ENCODE measurements at regions not wholly inside any gene's neighbourhood (a gene's known extent, or its start where the extent isn't known, plus 50 kb on each side); places are given as distances from the start of the nearest gene placed in this dataset.

DNA sequence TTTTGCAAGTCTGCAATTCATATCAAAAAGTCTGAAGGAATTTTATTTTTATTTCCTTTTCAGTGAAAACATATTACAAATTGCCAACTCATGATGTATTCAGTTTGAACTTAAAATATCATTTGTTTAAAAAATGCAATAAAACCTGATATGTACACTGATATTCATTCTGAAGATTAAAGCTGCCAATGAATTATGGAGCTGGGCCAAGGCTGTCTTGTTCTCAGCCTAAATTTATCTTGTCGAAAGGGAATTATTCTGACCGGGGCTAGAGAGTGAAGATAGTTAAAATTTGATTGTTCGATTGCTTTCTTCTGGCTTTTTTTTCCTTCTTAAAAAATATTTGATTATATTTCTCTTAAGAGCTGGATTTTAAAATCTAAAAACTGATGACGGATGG, 54.0 kb upstream of the RBFOX1 start:
- H3K4me3 ChIP-seq (ENCODE audit: low read depth, low read length) = no peak overlapping the region

DNA sequence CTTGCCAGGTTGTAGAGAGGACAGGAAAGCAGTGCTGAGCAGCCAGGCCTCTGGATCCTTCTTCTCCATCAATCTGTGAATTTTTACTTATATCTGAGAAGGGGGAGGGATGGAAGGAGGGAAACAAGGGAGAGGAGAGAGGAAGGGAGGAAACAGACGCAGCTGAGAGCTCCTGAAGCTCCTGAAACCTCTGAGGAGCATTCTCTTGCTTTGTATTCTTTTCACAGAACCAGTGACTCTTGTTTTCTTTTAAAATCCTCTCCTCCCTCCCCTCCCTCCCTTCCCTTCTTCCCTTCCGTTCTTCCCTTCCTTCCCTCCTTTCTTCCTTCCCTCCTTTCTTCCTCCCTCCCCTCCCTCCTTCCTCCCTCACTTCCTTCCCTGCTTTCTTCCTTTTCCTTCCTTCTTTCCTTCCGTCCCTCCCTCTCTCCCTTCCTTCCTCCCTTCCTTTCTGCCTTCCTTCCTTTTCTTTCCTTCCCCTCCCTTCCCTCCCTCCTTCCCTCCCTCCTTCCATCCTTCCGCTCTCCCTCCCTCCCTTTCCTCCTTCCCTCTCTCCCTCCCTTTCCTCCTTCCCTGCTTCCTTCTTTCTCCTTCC, 60.0 kb upstream of the RBFOX1 start:
- TF ChIP-seq, protein P1, sequence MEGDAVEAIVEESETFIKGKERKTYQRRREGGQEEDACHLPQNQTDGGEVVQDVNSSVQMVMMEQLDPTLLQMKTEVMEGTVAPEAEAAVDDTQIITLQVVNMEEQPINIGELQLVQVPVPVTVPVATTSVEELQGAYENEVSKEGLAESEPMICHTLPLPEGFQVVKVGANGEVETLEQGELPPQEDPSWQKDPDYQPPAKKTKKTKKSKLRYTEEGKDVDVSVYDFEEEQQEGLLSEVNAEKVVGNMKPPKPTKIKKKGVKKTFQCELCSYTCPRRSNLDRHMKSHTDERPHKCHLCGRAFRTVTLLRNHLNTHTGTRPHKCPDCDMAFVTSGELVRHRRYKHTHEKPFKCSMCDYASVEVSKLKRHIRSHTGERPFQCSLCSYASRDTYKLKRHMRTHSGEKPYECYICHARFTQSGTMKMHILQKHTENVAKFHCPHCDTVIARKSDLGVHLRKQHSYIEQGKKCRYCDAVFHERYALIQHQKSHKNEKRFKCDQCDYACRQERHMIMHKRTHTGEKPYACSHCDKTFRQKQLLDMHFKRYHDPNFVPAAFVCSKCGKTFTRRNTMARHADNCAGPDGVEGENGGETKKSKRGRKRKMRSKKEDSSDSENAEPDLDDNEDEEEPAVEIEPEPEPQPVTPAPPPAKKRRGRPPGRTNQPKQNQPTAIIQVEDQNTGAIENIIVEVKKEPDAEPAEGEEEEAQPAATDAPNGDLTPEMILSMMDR (IDR thresholded peaks at IDR 0.05; ENCODE audit: low read depth, low read length) = no peak
- H3K4me3 ChIP-seq (ENCODE audit: low read depth, low read length) = no peak overlapping the region

More for the DNA sequence above, 54.0 kb upstream of the RBFOX1 start:
- TF ChIP-seq, protein P1 (IDR thresholded peaks at IDR 0.05; ENCODE audit: low read depth, low read length) = no peak

DNA sequence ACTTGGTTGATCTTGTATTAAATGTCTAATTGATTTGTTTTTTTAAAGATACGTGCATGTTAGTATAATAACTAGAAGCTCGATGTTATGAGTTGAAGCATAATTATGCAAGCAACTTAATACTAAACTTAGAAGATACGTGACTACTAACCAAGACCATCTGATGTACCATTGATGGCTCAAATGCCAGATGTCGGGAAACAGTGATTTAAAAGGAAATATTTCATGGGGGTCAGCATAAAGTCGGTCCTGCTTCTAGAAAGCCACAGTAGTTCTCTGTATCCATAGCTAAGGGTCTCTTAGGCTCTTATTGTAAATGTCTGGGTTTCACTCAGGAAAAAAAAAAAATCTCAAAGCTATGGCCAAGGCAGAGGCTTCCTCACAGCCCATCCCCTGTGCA, 61.2 kb upstream of the RBFOX1 start:
- no peak overlapping the region for H3K4me3 ChIP-seq (ENCODE audit: low read depth, low read length)
- TF ChIP-seq, protein P1 (IDR thresholded peaks at IDR 0.05; ENCODE audit: low read depth, low read length) = no peak

DNA sequence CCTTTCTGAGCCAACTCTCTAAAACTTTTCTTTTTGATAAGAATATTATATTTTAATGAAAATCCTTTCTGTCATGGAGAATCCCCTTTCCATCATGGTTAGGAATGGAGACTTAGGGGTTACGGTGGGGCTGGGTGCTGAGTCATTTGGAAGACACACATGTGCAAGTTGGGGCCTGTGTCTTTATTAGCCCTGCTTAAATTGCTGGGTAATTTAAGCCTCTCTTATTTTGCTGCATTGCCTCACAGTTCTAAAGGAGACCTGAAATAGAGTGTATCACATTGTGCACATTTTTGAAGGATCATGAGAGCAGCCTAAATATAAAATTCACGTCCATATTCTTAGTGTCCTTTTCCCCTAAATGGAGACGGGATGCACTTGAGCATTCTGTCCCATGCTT, 61.8 kb upstream of the RBFOX1 start:
- TF ChIP-seq, protein P1 (IDR thresholded peaks at IDR 0.05; ENCODE audit: low read depth, low read length) = no peak
- no peak overlapping the region for H3K4me3 ChIP-seq (ENCODE audit: low read depth, low read length)

DNA sequence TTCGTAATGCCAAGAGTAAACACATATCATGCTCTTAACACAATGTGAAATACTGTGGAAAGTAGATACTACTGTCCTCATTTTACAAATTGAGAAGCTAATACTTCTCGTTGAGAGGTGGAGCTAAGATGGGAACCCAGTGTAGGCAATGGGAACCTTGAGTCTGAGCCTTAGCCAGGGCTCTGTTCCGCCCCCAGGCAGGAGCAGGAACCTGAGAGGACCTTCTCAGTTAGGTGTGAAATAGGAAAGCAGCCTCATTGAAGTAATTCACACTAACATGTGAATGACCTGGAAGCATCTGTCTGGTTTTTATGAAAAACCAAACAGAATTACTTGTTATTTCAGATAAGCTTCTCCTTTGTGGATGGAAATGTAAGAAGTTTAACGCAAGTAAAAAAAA, 62.6 kb upstream of the RBFOX1 start:
- TF ChIP-seq, protein P1 (IDR thresholded peaks at IDR 0.05; ENCODE audit: low read depth, low read length) = no peak
- H3K4me3 ChIP-seq (ENCODE audit: low read depth, low read length) = no peak overlapping the region

DNA sequence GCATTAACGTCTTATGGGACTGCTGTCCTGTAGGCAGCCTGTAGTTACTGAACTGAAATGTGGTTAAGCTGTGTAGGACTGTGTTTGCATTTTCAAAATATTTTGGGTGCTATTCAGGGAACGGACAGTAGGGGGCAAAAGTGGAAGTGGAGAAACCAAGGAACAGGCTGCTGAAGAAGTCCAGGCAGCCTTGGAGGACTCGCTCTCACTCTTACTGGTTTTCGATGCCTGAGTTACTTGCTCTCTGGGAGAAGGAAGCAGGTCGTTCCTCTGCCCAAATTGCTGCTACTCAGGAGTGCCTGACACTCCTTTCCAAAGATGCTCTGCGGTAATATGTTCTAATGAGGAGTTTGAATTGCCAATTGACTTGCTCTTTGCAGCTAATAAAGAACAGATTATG, 64.5 kb upstream of the RBFOX1 start:
- TF ChIP-seq, protein P1 (IDR thresholded peaks at IDR 0.05; ENCODE audit: low read depth, low read length) = no peak
- H3K4me3 ChIP-seq (ENCODE audit: low read depth, low read length) = no peak overlapping the region

DNA sequence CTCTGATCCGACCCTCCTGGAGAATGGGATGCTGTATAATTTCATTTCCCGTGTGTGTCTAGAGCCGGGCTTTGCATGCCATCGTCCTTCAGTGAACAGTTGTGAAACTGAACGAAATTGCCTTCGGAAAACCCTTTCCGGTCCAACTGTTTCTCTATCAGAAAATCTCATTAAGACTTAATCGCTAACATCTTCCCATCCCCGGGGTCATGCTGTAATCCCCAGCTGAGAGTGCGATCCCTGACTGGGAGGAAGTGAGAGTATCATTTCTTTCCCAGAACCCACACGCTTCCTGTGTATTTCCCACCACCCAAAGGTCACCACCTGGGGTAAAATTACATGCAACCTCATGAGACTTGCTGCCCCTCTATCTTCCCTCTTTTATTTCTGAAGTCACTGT, 75.6 kb upstream of the RBFOX1 start:
- TF ChIP-seq, protein P1 (IDR thresholded peaks at IDR 0.05; ENCODE audit: low read depth, low read length) = no peak
- H3K4me3 ChIP-seq (ENCODE audit: low read depth, low read length) = no peak overlapping the region

Data from WI38 (cell line).